ENCODE measurements at regions not wholly inside any gene's neighbourhood (a gene's known extent, or its start where the extent isn't known, plus 50 kb on each side); places are given as distances from the start of the nearest gene placed in this dataset.

GRCh38 chr17:31745964-31746600 is 113.0 kb downstream of the COPRS start:
- DNase-seq (ENCODE audit: low read depth) = no peak
- no peak for TF ChIP-seq CTCF (IDR thresholded peaks at IDR 0.05; ENCODE audit: low read length, missing control alignments)

GRCh38 chr17:31744511-31744951 is 114.5 kb downstream of the COPRS start:
- TF ChIP-seq CTCF (IDR thresholded peaks at IDR 0.05; ENCODE audit: low read length, missing control alignments) = no peak
- DNase-seq (ENCODE audit: low read depth) = peak; percentile 31
- H3K4me3 ChIP-seq (replicated peaks; ENCODE audit: low read depth, low read length) = no peak overlapping the region

More at GRCh38 chr17:31745964-31746600, 113.0 kb downstream of the COPRS start:
- no peak overlapping the region for H3K4me3 ChIP-seq (replicated peaks; ENCODE audit: low read depth, low read length)

- no peak overlapping the region for H3K4me3 ChIP-seq (replicated peaks; ENCODE audit: low read depth, low read length)
- no peak for TF ChIP-seq CTCF (IDR thresholded peaks at IDR 0.05; ENCODE audit: low read length, missing control alignments)
- DNase-seq (ENCODE audit: low read depth) = no peak
Measured at GRCh38 chr17:31743797-31744196, 115.2 kb downstream of the COPRS start.

GRCh38 chr17:31741371-31741770 is 117.7 kb downstream of the COPRS start:
- no peak overlapping the region for H3K4me3 ChIP-seq (replicated peaks; ENCODE audit: low read depth, low read length)
- TF ChIP-seq CTCF (IDR thresholded peaks at IDR 0.05; ENCODE audit: low read length, missing control alignments) = no peak
- no peak for DNase-seq (ENCODE audit: low read depth)

- H3K4me3 ChIP-seq (replicated peaks; ENCODE audit: low read depth, low read length) = no peak overlapping the region
- DNase-seq (ENCODE audit: low read depth) = peak; percentile 44
- TF ChIP-seq CTCF (IDR thresholded peaks at IDR 0.05; ENCODE audit: low read length, missing control alignments) = no peak
Measured at GRCh38 chr17:31740611-31741082, 118.4 kb downstream of the COPRS start.

GRCh38 chr17:31738996-31739699 is 119.9 kb downstream of the COPRS start:
- TF ChIP-seq CTCF (IDR thresholded peaks at IDR 0.05; ENCODE audit: low read length, missing control alignments) = no peak
- H3K4me3 ChIP-seq (replicated peaks; ENCODE audit: low read depth, low read length) = no peak overlapping the region
- peak; percentile 71 for DNase-seq (ENCODE audit: low read depth)

Data from fibroblast of pulmonary artery (primary cell).